T-helper 17 cell (primary cell): ENCODE measurements at regions not wholly inside any gene's neighbourhood (a gene's known extent, or its start where the extent isn't known, plus 50 kb on each side); places are given as distances from the start of the nearest gene placed in this dataset.

Experiments used
- ATAC-seq: fragments of 150-1000 bp; cut with Tn5 transposase; 2 replicates; pipeline ENCODE4 v1.10.0; 2021; ENCODE audit warnings: mild to moderate bottlenecking, moderate library complexity
- DNase-seq, 3 donors: peaks; one replicate each; pipeline versions ENCODE4 v3.0.0 to v3.0.0-alpha.2; 2020 to 2021
- H3K9me3 ChIP-seq: one replicate; pipeline ENCODE4 v1.7.0; 2013; ENCODE audit warnings: low read length, mild to moderate bottlenecking; ENCODE audit not compliant: control insufficient read depth, poor library complexity, severe bottlenecking
- H3K27ac Mint-ChIP-seq: one replicate; pipeline ENCODE4 v1.8.0; 2022; ENCODE audit warnings: mild to moderate bottlenecking, moderate library complexity, mixed read lengths
- H3K27me3 Mint-ChIP-seq: one replicate; pipeline ENCODE4 v1.8.0; 2022; ENCODE audit warnings: mixed read lengths
- H3K36me3 Mint-ChIP-seq: one replicate; pipeline ENCODE4 v1.8.0; 2022; ENCODE audit warnings: low read depth, mixed read lengths
- H3K4me1 Mint-ChIP-seq: one replicate; pipeline ENCODE4 v1.8.0; 2022; ENCODE audit warnings: mild to moderate bottlenecking, mixed read lengths
- H3K4me3 Mint-ChIP-seq: one replicate; pipeline ENCODE4 v1.8.0; 2022; ENCODE audit warnings: mild to moderate bottlenecking, moderate library complexity, mixed read lengths

- no peak for ATAC-seq
- Mint-ChIP-seq H3K27ac (no peak overlapping the region), H3K4me1 (no peaks in the 10 kb centered on the region)
These were observed 245.2 kb upstream of the NFE2L3 start for GRCh38 chr7:25906760-25907159.

GRCh38 chr7:25907214-25907613 is 244.8 kb upstream of the NFE2L3 start:
- ATAC-seq (no peak), DNase-seq (no peak)
- Mint-ChIP-seq H3K4me1 (no peaks in the 10 kb centered on the region), H3K36me3 (peaks cover 7% of the 10 kb centered on the region), H3K4me3 (no peak overlapping the region), H3K27ac (no peak overlapping the region), H3K27me3 (peaks cover 43% of the 10 kb centered on the region)
- no peaks in the 10 kb centered on the region for H3K9me3 ChIP-seq

More at GRCh38 chr7:25906760-25907159, 245.2 kb upstream of the NFE2L3 start:
- Mint-ChIP-seq H3K36me3 (peaks cover 7% of the 10 kb centered on the region), H3K27me3 (peaks cover 47% of the 10 kb centered on the region), H3K4me3 (no peak overlapping the region)
- DNase-seq = no peak
- H3K9me3 ChIP-seq = no peaks in the 10 kb centered on the region

GRCh38 chr7:25907731-25908130 is 244.3 kb upstream of the NFE2L3 start:
- no peak overlapping the region for H3K4me3 Mint-ChIP-seq
- H3K4me1 Mint-ChIP-seq = no peaks in the 10 kb centered on the region
- DNase-seq (no peak), ATAC-seq (no peak)
- peaks cover 43% of the 10 kb centered on the region for H3K27me3 Mint-ChIP-seq
- H3K27ac Mint-ChIP-seq = no peak overlapping the region
- H3K9me3 ChIP-seq = no peaks in the 10 kb centered on the region
- peaks cover 7% of the 10 kb centered on the region for H3K36me3 Mint-ChIP-seq

GRCh38 chr7:25908154-25908949 is 243.6 kb upstream of the NFE2L3 start:
- Mint-ChIP-seq H3K27me3 (peaks cover 46% of the 10 kb centered on the region), H3K4me1 (no peaks in the 10 kb centered on the region), H3K27ac (no peak overlapping the region), H3K4me3 (no peak overlapping the region), H3K36me3 (peaks cover 7% of the 10 kb centered on the region)
- DNase-seq (no peak), ATAC-seq (no peak)
- no peaks in the 10 kb centered on the region for H3K9me3 ChIP-seq

GRCh38 chr7:25911738-25912607 is 240.0 kb upstream of the NFE2L3 start:
- Mint-ChIP-seq H3K4me3 (no peak overlapping the region), H3K36me3 (no peaks in the 10 kb centered on the region), H3K27me3 (peaks cover 52% of the 10 kb centered on the region), H3K27ac (no peak overlapping the region), H3K4me1 (no peaks in the 10 kb centered on the region)
- DNase-seq (no peak), ATAC-seq (no peak)
- no peaks in the 10 kb centered on the region for H3K9me3 ChIP-seq

GRCh38 chr7:25913598-25914224 is 238.3 kb upstream of the NFE2L3 start:
- ATAC-seq = no peak
- Mint-ChIP-seq H3K4me3 (no peak overlapping the region), H3K27me3 (peaks cover 37% of the 10 kb centered on the region), H3K4me1 (no peaks in the 10 kb centered on the region), H3K27ac (no peak overlapping the region), H3K36me3 (peaks cover 2% of the 10 kb centered on the region)
- peaks cover 2% of the 10 kb centered on the region for H3K9me3 ChIP-seq
- DNase-seq = no peak

GRCh38 chr7:25918731-25919130 is 233.3 kb upstream of the NFE2L3 start:
- no peak for ATAC-seq
- peaks cover 39% of the 10 kb centered on the region for H3K27me3 Mint-ChIP-seq

GRCh38 chr7:25922296-25922695 is 229.7 kb upstream of the NFE2L3 start:
- H3K9me3 ChIP-seq = peaks cover 9% of the 10 kb centered on the region
- ATAC-seq = no peak
- H3K27ac Mint-ChIP-seq = no peak overlapping the region
- H3K4me3 Mint-ChIP-seq = no peak overlapping the region
- no peaks in the 10 kb centered on the region for H3K4me1 Mint-ChIP-seq
- peaks cover 2% of the 10 kb centered on the region for H3K36me3 Mint-ChIP-seq
- H3K27me3 Mint-ChIP-seq = peaks cover 28% of the 10 kb centered on the region
- no peak for DNase-seq

More at GRCh38 chr7:25918731-25919130, 233.3 kb upstream of the NFE2L3 start:
- no peaks in the 10 kb centered on the region for H3K4me1 Mint-ChIP-seq
- H3K9me3 ChIP-seq = peaks cover 9% of the 10 kb centered on the region
- H3K27ac Mint-ChIP-seq = no peak overlapping the region
- no peak for DNase-seq
- no peak overlapping the region for H3K4me3 Mint-ChIP-seq
- H3K36me3 Mint-ChIP-seq = peaks cover 2% of the 10 kb centered on the region

GRCh38 chr7:25923741-25924460 is 228.1 kb upstream of the NFE2L3 start:
- ATAC-seq (no peak), DNase-seq (no peak)
- no peak overlapping the region for H3K4me3 Mint-ChIP-seq
- no peaks in the 10 kb centered on the region for H3K4me1 Mint-ChIP-seq
- peaks cover 41% of the 10 kb centered on the region for H3K27me3 Mint-ChIP-seq
- no peaks in the 10 kb centered on the region for H3K36me3 Mint-ChIP-seq
- H3K9me3 ChIP-seq = peaks cover 6% of the 10 kb centered on the region
- H3K27ac Mint-ChIP-seq = no peak overlapping the region

- no peaks in the 10 kb centered on the region for H3K9me3 ChIP-seq
- ATAC-seq (no peak), DNase-seq (no peak)
- H3K27me3 Mint-ChIP-seq = peaks cover 54% of the 10 kb centered on the region
- no peak overlapping the region for H3K27ac Mint-ChIP-seq
- H3K36me3 Mint-ChIP-seq = no peaks in the 10 kb centered on the region
- H3K4me3 Mint-ChIP-seq = no peak overlapping the region
- no peaks in the 10 kb centered on the region for H3K4me1 Mint-ChIP-seq
These were observed 226.0 kb upstream of the NFE2L3 start for GRCh38 chr7:25926009-25926408.

GRCh38 chr7:25926451-25926850 is 225.5 kb upstream of the NFE2L3 start:
- ATAC-seq = no peak
- H3K27ac Mint-ChIP-seq = no peak overlapping the region
- peaks cover 54% of the 10 kb centered on the region for H3K27me3 Mint-ChIP-seq
- no peaks in the 10 kb centered on the region for H3K9me3 ChIP-seq
- H3K4me3 Mint-ChIP-seq = no peak overlapping the region
- no peaks in the 10 kb centered on the region for H3K36me3 Mint-ChIP-seq
- no peaks in the 10 kb centered on the region for H3K4me1 Mint-ChIP-seq
- DNase-seq = no peak

GRCh38 chr7:25926891-25927625 is 224.9 kb upstream of the NFE2L3 start:
- H3K9me3 ChIP-seq = no peaks in the 10 kb centered on the region
- no peak overlapping the region for H3K4me3 Mint-ChIP-seq
- peaks cover 54% of the 10 kb centered on the region for H3K27me3 Mint-ChIP-seq
- H3K4me1 Mint-ChIP-seq = no peaks in the 10 kb centered on the region
- ATAC-seq (no peak), DNase-seq (no peak)
- no peaks in the 10 kb centered on the region for H3K36me3 Mint-ChIP-seq
- no peak overlapping the region for H3K27ac Mint-ChIP-seq
